Transverse colon (tissue), 4 donors: ENCODE measurements at regions not wholly inside any gene's neighbourhood (a gene's known extent, or its start where the extent isn't known, plus 50 kb on each side); places are given as distances from the start of the nearest gene placed in this dataset.

Experiments
- DNase-seq: peaks from one replicate; pipeline ENCODE4 v3.0.0-alpha.2; 2019
- H3K27ac ChIP-seq, 4 donors: fragments of 200-600 bp; sonication (generic); 2 replicates each; pipeline ENCODE4 v1.5.1; 2016 to 2018; ENCODE audit warnings: inconsistent platforms in 4 of 4
- H3K27me3 ChIP-seq: fragments of 200-600 bp; sonication (generic); 2 replicates; pipeline ENCODE4 v1.5.1; 2017; ENCODE audit warnings: inconsistent platforms
- H3K36me3 ChIP-seq, 4 donors: fragments of 200-600 bp; sonication (generic); 2 replicates each; pipeline ENCODE4 v1.5.1; 2017 to 2019; ENCODE audit warnings: inconsistent platforms in 4 of 4
- H3K4me1 ChIP-seq, 4 donors: fragments of 200-600 bp; sonication (generic); 2 replicates each; pipeline ENCODE4 v1.5.1; 2017 to 2020; ENCODE audit warnings: inconsistent platforms in 4 of 4
- H3K4me3 ChIP-seq, 4 donors: fragments of 200-600 bp; sonication (generic); 1 replicate in 1 of 4; 2 replicates in 3 of 4; pipeline versions ENCODE4 v1.5.1 to v1.6.1; 2017 to 2019; ENCODE audit warnings: inconsistent platforms in 4 of 4
- H3K9me3 ChIP-seq, 2 donors: fragments of 200-600 bp; sonication (generic); 2 replicates each; pipeline ENCODE4 v1.5.1; 2017 to 2019; ENCODE audit warnings: inconsistent platforms in 2 of 2
- CTCF ChIP-seq, 5 experiments: fragments of 200-600 bp in 3 of 5; fragments of 450-650 bp in 2 of 5; sonication (generic) in 3 of 5; IDR thresholded peaks; 1 replicate in 2 of 5; 2 replicates in 3 of 5; pipeline ENCODE4 v1.5.1; 2016 to 2017; ENCODE audit warnings: antibody characterized with exemption in 5 of 5, inconsistent platforms in 3 of 5, mild to moderate bottlenecking in 2 of 5, moderate library complexity in 1 of 5
- EP300 ChIP-seq: sonication (generic); formaldehyde crosslinking; IDR thresholded peaks from one replicate; pipeline ENCODE4 v1.6.1; 2017; ENCODE audit warnings: antibody characterized with exemption, low read depth
- POLR2A ChIP-seq: fragments of 450-650 bp; IDR thresholded peaks from one replicate; pipeline ENCODE4 v1.6.1; 2016; ENCODE audit warnings: antibody characterized with exemption, mild to moderate bottlenecking, moderate library complexity
- POLR2AphosphoS5 ChIP-seq, 3 donors: sonication (generic); formaldehyde crosslinking; IDR thresholded peaks; one replicate each; pipeline ENCODE4 v1.6.1; 2016; ENCODE audit warnings: antibody characterized with exemption in 3 of 3
- WGBS, 2 donors: methylation state at CpG; one replicate each; pipeline ENCODE4 v1.1.5; 2018; ENCODE audit warnings: low coverage in 1 of 2; 5-methylcytosine and 5-hydroxymethylcytosine counted together
- in situ Hi-C, 4 donors: fragments of 200-750 bp; cut with MboI; loops; one replicate each; pipeline versions ENCODE4 v1.15.0 to v1.15.1; 2017; ENCODE audit warnings: low sequenced_read_pairs in 3 of 4, low pct_ligation_motif_present in 1 of 4, low pct_unique_long_range_greater_than_20kb in 1 of 4
- intact Hi-C: fragments of 100-400 bp; cut with DNase I; formaldehyde crosslinking; loops from one replicate; pipeline ENCODE4 v1.15.1; 2023; ENCODE audit warnings: low total_unique reads
- small RNA-seq, 4 donors: library from RNA; depleted of rRNA; stranded (forward); fragments of <200 nt; gene quantifications; one replicate each; pipeline ENCODE3, GENCODE V24; 2016

- in situ Hi-C loops (no loop called here), intact Hi-C loops (no loop called here)
- no peak for DNase-seq
- 48 to 50% methylated on average over 1 to 3 of the region's 3 CpGs for WGBS, 2 donors
- Histone ChIP-seq H3K27ac (no peak overlapping the region), H3K4me1 (no peaks in the 10 kb centered on the region), H3K9me3 (no peaks in the 10 kb centered on the region), H3K27me3 (no peaks in the 10 kb centered on the region), H3K4me3 (no peak overlapping the region), H3K36me3 (no peaks in the 10 kb centered on the region)
- no peak for TF ChIP-seq EP300
- TF ChIP-seq CTCF (IDR thresholded peaks at IDR 0.05), result no peak
- TF ChIP-seq POLR2AphosphoS5 (IDR thresholded peaks at IDR 0.05), result no peak
- no peak for TF ChIP-seq POLR2A
Measured at GRCh38 chr4:61128682-61129081, 71.4 kb upstream of the ADGRL3 start.

GRCh38 chr4:61129971-61130370, 70.2 kb upstream of the ADGRL3 start:
- no peaks in the 10 kb centered on the region for H3K9me3 ChIP-seq
- DNase-seq, result no peak
- TF ChIP-seq POLR2A (no peak), CTCF (IDR thresholded peaks at IDR 0.05) (no peak), POLR2AphosphoS5 (IDR thresholded peaks at IDR 0.05) (no peak), EP300 (no peak)
- H3K27me3 ChIP-seq, result no peaks in the 10 kb centered on the region
- no peak overlapping the region for H3K4me3 ChIP-seq
- H3K36me3 ChIP-seq, result no peaks in the 10 kb centered on the region
- WGBS, 2 donors, result 64% methylated on average over 5 of the region's 5 CpGs
- intact Hi-C loops, result no loop called here
- no peaks in the 10 kb centered on the region for H3K4me1 ChIP-seq
- H3K27ac ChIP-seq, result no peak overlapping the region
- in situ Hi-C loops, result no loop called here

GRCh38 chr4:61143461-61143860, 56.7 kb upstream of the ADGRL3 start:
- Histone ChIP-seq H3K9me3 (no peaks in the 10 kb centered on the region), H3K27me3 (no peaks in the 10 kb centered on the region), H3K27ac (no peak overlapping the region), H3K4me3 (no peak overlapping the region), H3K4me1 (no peaks in the 10 kb centered on the region), H3K36me3 (no peaks in the 10 kb centered on the region)
- in situ Hi-C loops (no loop called here), intact Hi-C loops (no loop called here)
- DNase-seq, result no peak
- TF ChIP-seq CTCF (IDR thresholded peaks at IDR 0.05) (no peak), POLR2AphosphoS5 (IDR thresholded peaks at IDR 0.05) (no peak), POLR2A (no peak), EP300 (no peak)
- 59 to 64% methylated on average over 1 of the region's 1 CpG for WGBS, 2 donors

GRCh38 chr4:61149278-61149677, 50.8 kb upstream of the ADGRL3 start:
- Histone ChIP-seq H3K4me1 (no peaks in the 10 kb centered on the region), H3K4me3 (no peak overlapping the region), H3K9me3 (no peaks in the 10 kb centered on the region), H3K27ac (no peak overlapping the region), H3K36me3 (no peaks in the 10 kb centered on the region), H3K27me3 (no peaks in the 10 kb centered on the region)
- DNase-seq, result no peak
- TF ChIP-seq POLR2AphosphoS5 (IDR thresholded peaks at IDR 0.05) (no peak), EP300 (no peak), POLR2A (no peak), CTCF (IDR thresholded peaks at IDR 0.05) (no peak)
- intact Hi-C loops, result no loop called here
- in situ Hi-C loops, result no loop called here

Small RNA genes in the stretch of these regions (small RNA-seq; reads per million reads assigned to genes)
- gene MIR548AG1, result 0 reads per million in 4 donors
- gene RF00019, result 0 reads per million in 4 donors
- gene RNU6-1325P, result 0 reads per million in 4 donors
